HT-29 (cell line): ENCODE measurements at regions not wholly inside any gene's neighbourhood (a gene's known extent, or its start where the extent isn't known, plus 50 kb on each side); places are given as distances from the start of the nearest gene placed in this dataset.

Experiments
- DNase-seq: peaks from one replicate; pipeline ENCODE4 v3.0.0-alpha.2; 2015; ENCODE audit warnings: low spot score

DNA sequence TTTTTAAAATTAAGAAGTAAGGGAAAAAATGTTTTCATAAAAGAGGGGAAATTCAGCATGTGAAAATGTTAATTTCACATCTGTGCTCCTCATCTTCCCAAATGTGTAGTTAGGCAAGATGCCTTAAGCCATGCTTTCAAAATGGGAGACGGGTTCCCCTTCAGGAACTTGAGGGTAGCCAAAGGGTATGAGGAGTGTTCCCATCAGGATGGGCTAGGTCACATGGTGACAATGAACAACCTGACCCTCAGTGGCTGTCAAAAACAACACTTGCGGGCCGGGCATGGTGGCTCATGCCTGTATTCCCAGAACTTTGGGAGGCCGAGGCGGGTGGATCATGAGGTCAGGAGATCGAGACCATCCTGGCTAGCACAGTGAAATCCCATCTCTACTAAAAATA is 178.0 kb downstream of the ACTL7B start:
- no peak for DNase-seq

GRCh38 chr9:108676355-108676754 is 179.4 kb downstream of the ACTL7B start:
- no peak for DNase-seq

- DNase-seq = no peak
These were observed 180.1 kb downstream of the ACTL7B start for GRCh38 chr9:108675708-108676107.

DNA sequence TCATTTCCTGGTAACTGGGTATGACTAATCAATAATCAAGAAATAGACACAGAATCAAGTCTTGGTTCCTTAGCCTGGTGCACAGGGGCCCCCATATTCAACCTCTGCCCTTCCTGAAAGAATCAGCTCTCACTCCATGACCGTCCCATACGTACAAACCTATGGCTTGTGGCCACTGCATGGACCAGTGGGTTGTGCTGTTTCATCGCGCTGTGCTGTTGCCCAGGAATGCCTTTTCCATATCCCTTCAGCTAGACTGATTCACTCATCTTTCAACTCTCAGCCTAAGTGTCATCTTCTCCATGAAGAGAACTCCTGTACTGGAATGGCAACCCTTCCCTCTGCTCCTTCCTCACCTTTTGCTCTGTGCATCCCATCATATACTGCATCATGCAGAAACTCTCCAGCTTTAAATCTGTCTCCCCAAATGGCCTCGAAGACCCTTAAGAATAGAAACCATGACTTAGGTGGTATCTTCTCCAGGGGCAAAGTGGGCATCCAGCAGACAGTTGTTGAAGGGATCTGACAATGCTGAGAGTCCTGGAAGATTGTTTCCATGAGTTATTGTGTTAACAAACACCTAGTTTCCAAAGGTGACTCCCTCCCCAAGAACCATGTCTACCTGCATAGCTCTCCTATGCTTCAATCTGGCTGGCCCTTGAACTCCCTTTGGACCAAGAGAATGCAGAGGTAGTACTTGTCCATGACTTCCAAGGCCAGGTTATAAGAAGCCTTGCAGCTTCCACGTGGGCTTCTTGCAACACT is 180.8 kb downstream of the ACTL7B start:
- no peak for DNase-seq

- no peak for DNase-seq
These were observed 182.4 kb downstream of the ACTL7B start for GRCh38 chr9:108673386-108673785.

GRCh38 chr9:108672475-108673190 is 183.2 kb downstream of the ACTL7B start:
- DNase-seq = peak; percentile 9

GRCh38 chr9:108671794-108672193 is 184.0 kb downstream of the ACTL7B start:
- DNase-seq = no peak

- DNase-seq = peak; percentile 27
These were observed 184.6 kb downstream of the ACTL7B start for GRCh38 chr9:108671176-108671575.

GRCh38 chr9:108668938-108669335 is 186.8 kb downstream of the ACTL7B start:
- DNase-seq = no peak

GRCh38 chr9:108668191-108668937 is 187.4 kb downstream of the ACTL7B start:
- no peak for DNase-seq

DNA sequence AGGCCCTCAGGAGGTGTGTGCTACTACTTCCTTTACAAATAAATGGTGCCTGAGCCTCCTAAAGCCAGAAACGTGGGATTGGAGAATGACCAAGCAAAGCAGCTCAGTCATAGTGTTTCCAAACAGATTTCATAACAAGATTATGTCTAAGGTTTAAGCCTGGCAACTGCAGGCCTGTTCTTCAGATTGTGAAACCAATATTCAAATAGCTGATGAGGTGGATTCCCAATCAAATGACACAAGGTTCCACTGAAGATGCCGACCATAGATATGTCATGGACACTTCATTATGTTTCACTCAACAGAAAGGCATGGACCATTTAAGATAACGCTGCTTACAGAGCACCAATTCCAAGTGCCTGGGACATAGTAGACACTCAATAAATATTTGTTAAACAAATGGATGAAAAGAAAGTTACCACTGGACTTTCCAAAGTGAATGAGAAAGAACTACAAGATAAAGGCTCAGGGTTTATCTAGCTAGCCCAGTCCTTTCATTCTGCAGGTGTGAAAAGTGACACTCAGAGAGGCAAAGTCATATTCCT is 189.5 kb downstream of the ACTL7B start:
- DNase-seq = no peak

DNA sequence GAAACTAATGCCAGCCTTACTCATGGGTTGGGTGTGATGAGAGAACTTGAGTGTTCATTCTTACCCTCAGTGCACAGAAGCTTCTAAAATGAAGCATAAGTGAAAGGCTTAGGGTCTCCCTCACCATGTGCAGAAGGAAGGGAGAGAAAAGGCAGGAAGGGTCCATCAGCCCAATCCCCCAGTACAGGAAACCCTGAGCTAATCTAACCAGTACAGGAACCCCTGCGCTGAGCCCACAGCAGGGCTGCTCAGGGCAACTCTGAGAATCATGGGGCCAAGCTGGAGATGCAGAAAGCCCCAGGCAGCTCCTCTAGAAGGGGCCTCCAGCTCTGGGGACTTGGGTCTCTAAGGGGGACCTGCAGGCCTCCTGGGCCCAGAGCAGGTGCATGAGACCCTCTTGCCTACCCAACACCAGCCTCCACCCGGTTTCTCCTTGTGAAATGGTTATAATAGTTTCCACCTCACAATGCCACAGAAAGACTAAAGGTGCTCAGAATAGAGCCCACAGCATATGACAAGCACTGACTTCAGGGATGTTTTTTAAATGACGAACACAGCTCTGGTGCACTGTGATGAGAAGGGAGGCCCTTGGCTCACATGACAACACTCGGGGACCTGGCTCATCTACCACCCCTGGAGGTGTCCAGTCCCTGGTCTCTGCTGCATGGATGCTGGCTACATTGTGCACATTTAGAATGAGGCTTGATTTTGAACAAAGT is 190.1 kb downstream of the ACTL7B start:
- DNase-seq = no peak

- DNase-seq = no peak
These were observed 191.2 kb downstream of the ACTL7B start for GRCh38 chr9:108664309-108665255.

GRCh38 chr9:108663422-108663821 is 192.4 kb downstream of the ACTL7B start:
- no peak for DNase-seq

DNA sequence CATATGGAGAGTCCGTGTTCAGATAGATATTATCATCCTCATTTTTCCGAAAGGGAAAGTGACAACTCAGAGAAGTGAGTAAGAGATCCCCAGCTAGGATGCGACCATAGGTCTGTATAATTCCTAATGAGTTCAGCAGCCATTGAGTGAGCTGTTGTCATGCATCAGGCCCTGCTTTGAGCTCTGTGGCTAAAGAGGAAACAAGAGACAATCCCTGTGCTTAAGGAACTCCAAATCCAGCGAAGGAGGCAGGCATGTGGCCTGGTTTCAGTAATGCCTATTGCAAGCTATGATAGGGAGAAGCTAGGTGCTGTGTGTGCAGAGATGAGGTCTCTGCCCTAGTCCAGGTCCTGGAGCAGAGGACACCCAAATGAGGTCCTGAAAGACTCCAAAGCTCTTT is 192.8 kb downstream of the ACTL7B start:
- DNase-seq = no peak

DNA sequence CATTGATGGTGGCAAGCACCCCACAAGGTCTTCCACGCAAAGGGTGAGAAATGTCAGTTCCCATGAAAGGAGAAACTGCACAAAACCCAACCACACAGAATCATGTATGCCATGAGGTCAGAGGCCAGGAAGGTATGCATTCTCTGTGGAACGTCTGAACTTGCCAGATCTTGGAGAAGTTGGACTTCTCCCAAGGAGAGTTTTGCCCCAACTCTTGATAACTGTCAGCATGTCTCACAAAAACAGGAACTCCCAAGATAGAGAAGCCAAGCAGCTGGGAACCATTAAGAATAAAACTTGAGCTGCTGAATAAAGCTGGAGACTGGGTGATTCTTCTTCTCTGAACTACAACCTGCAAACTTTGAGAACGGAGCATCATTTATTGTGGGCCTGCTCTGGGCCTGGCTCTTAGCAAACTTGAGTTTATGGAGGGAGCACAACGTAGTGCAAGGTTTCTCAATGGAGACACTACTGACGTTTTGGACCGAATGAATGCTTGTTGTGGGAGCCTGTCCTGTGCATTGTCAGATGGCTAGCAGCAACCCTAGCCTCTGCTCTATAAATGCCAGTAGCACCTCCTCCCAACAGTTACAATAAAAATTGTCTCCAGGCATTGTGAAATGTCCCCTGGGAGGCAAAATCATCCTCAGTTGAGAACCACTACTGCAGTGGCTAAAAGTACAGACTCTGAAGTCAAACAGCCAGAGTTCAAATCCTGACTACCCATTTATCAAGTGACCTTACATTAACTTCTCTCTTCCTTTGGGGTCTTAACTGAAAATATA is 193.5 kb downstream of the ACTL7B start:
- DNase-seq = no peak

- DNase-seq = no peak
These were observed 199.2 kb downstream of the ACTL7B start for GRCh38 chr9:108656566-108656965.

- DNase-seq = no peak
These were observed 200.0 kb downstream of the ACTL7B start for GRCh38 chr9:108655818-108656217.

GRCh38 chr9:108654566-108654965 is 201.2 kb downstream of the ACTL7B start:
- no peak for DNase-seq

- DNase-seq = no peak
These were observed 202.9 kb downstream of the ACTL7B start for GRCh38 chr9:108652851-108653250.
